GM18867 (cell line): ENCODE measurements at regions not wholly inside any gene's neighbourhood (a gene's known extent, or its start where the extent isn't known, plus 50 kb on each side); places are given as distances from the start of the nearest gene placed in this dataset.

Source experiments
- ATAC-seq: cut with Tn5 transposase; IDR thresholded peaks from one replicate; pipeline ENCODE4 v1.9.1; 2021; ENCODE audit warnings: mild to moderate bottlenecking, moderate library complexity; ENCODE audit not compliant: unreplicated experiment

GRCh38 chr2:117760916-117761315, 53.6 kb upstream of the DDX18 start:
- ATAC-seq: no peak

GRCh38 chr2:117762454-117762853, 52.0 kb upstream of the DDX18 start:
- ATAC-seq: no peak

- ATAC-seq: no peak
Measured at GRCh38 chr2:117763804-117764203, 50.7 kb upstream of the DDX18 start.
